Bone marrow (tissue), 2 donors: ENCODE measurements at regions not wholly inside any gene's neighbourhood (a gene's known extent, or its start where the extent isn't known, plus 50 kb on each side); places are given as distances from the start of the nearest gene placed in this dataset.
A peak's percentile ranks its signal among the peaks of the same experiment; 100 is the strongest.

Experiments used
- DNase-seq, 2 donors: peaks; one replicate each; lab custom pipeline; 2025; lab: John Stamatoyannopoulos, UW

DNA sequence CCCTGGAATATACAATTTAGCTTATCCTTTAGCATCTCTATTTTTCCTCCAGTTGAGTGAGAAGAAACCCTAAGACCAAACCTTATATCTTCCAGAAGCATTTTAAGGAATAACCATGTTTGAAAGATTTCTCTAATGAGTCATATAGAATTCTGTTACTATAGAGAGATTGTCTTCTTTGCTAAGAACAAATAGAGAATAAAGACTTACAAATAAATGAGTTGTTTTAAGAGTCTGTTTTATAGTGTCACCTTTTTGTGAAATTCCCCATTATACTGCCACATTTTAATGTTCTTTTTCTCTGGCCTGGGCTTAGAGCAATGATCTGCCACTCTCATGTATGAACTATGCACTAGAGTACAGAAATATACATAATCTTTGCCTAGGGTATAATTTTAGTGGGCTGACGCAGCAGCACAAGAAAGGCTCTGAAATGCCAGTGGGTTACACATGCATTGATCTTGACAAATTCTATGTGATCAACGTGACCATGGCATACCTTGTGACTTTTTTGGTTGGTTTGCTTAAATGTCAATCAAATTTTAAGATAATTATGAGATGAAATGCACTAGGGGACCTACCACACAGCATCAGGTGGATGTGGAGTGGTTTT, 145.1 kb upstream of the MKLN1 start:
- no peak for DNase-seq

- DNase-seq = no peak
Observed at GRCh38 chr7:131183072-131183471, 144.6 kb upstream of the MKLN1 start.

DNA sequence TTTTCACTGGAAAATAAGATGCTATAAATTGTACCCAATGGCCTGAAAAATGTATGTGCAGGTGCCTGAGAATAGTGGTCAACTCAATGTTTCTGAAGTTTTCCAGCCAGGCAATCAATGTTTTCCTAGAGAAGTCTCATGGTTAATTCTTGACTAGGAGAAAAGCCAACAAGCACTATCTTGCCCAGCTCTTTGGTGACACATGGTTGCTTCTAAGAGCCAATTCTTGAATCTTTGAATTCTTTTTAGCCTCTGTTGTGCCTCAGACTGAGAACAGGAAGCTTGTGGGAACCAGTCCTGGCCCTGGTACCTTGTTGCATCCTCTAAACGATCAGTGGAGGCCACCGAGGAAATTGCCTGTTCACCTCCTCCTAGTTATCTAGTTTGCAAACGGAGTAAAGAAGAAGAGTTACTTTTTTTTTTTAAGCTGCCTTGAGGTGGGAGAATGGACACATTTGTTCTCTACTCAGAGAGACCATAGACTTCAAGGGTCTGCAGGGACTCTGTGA, 144.0 kb upstream of the MKLN1 start:
- no peak for DNase-seq

- no peak for DNase-seq
Observed at GRCh38 chr7:131186816-131187215, 140.9 kb upstream of the MKLN1 start.

- peak; percentile 22 to 99 for DNase-seq
Observed at GRCh38 chr7:131188367-131189339, 139.0 kb upstream of the MKLN1 start.

GRCh38 chr7:131189488-131189887, 138.2 kb upstream of the MKLN1 start:
- DNase-seq = no peak

- no peak for DNase-seq
Observed at GRCh38 chr7:131190146-131190545, 137.5 kb upstream of the MKLN1 start.

- no peak for DNase-seq
Observed at GRCh38 chr7:131190581-131190980, 137.1 kb upstream of the MKLN1 start.

DNA sequence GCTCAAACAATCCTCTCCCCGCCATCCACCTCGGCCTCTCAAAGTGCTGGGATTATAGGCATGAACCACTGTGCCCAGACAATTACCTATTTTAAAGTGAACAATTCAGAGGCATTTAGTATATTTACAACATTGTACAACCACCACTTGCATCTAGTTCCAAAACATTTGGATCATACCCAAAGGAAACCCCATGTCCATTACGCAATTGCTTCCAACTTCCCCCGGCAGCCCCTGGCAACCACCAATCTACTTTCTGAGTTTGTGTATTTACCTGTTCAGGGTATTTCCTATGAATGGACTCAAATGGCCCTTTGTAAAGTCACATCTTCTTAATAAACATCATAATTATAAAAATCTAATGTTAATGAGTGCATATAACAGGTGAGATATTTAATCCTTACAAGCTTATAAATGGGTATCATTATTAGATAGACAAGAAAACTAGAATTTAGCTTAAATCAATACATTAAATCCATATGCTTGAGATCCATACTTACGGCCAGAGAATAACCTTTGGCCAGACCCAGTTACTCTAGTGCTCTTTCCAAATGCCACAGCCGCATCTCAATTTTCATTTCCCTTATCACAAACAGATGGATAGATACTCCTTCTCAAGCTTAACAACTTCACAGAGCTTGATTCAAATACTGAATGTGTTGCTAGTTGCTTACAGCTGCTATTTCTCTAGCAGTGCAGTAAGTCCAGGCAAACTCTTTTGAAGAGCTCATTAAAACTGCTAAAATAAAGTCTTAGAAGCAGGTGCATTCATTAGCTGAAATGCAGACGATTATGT, 133.4 kb upstream of the MKLN1 start:
- no peak for DNase-seq

GRCh38 chr7:131196803-131197202, 130.9 kb upstream of the MKLN1 start:
- no peak for DNase-seq

GRCh38 chr7:131197920-131198615, 129.6 kb upstream of the MKLN1 start:
- DNase-seq = no peak

DNA sequence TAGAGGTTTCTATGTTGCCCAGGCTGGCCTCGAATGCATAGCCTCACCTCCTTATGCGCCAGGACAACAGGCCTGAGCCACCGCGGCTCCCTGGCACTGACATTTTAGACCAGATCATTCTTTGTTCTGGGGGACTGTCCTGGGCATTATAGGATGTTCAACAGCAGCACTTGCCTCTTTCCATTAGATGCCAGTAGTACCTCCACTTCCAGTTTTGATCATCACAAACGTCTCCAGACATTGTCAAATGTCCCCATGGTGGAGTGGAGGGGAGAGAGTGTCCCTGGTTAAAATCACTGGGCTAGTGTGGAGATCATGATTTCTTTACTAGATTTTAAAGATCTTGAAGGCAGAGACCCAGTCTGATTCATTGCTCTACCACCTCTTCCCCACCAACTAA, 125.2 kb upstream of the MKLN1 start:
- DNase-seq = no peak

DNA sequence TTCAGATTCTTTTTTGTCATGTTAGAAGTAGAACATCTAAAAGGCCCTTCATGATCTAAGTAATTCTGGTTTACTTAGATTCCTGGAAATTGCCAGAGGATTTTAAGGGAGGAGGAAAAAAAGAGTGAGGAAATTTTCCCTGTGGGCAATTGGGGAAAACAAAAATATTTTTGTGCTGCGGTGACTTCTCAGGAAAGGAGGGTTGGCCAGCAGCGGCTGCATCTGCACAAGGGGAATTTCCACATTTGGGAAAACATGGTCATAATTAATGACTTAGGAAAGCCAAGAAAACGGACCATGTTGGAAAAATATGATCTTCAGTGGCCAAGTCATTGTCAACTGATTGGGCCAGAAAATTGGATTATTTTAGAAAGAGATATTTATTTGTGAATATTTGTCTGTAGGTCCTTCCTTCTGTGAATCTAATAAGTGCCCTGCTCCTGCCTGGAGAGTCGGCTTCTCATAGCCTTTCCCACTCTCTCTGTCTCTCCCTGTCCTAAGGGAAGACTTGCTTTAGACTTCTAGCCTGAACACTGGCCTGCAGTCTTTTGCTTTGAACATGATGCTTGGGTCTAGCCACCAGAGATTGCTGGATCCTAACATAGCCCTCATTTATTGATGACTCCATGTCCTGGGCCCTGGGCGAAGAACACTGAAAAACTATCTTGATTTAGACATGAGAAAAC, 124.2 kb upstream of the MKLN1 start:
- DNase-seq = no peak

DNA sequence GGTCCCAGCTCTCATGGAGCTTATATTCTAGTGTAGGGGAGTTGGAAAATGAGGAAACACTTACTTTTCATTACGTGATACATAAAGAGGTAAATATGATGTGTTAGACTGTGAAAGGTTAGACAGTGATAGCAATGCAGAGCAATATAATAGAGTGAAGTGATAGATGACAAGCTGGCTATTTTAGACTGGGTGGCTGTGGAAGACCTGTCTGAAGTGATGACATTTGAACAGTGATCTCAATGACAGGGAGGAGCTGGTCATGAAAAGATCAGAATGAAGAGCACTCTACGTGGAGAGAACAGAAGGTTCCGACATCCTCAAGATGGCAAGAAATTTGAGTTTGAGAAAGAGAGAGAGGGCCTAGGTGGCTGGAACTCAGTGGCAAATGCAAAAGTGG, 118.9 kb upstream of the MKLN1 start:
- DNase-seq = no peak

- no peak for DNase-seq
Observed at GRCh38 chr7:131210618-131211017, 117.1 kb upstream of the MKLN1 start.

GRCh38 chr7:131211500-131211899, 116.2 kb upstream of the MKLN1 start:
- DNase-seq = no peak

- DNase-seq = no peak
Observed at GRCh38 chr7:131212114-131212513, 115.6 kb upstream of the MKLN1 start.

DNA sequence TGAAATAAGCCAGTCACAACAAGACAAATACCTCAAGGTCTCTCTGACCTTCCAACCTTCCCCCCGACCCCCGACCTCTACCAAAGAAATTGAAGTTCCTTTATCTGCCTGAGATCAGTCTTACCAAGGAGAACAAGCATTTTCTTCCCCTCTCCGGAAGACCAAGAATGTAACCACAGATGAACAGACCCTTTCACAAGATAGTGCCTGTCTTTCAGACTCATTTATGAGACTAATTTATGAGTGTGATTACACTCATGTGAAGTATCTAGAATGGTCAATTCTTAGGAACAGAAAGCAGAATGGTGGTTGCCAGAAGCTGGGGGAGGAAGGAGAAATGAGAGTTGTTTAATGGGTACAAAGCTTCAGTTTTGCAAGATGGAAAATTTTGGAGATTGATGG, 108.9 kb upstream of the MKLN1 start:
- peak in 1 of 2 donors; percentile 36 for DNase-seq

GRCh38 chr7:131219312-131220041, 108.2 kb upstream of the MKLN1 start:
- peak in 1 of 2 donors; percentile 50 for DNase-seq

GRCh38 chr7:131221061-131221460, 106.6 kb upstream of the MKLN1 start:
- no peak for DNase-seq
